ENCODE measurements at regions not wholly inside any gene's neighbourhood (a gene's known extent, or its start where the extent isn't known, plus 50 kb on each side); places are given as distances from the start of the nearest gene placed in this dataset.
"Not testable (repeated sequence)": the region's sequence is repeated elsewhere in the genome, so short reads cannot be mapped to it uniquely, and the experiment has no call there.

- in situ Hi-C loops (cut with HindIII; ENCODE audit: low pct_unique_long_range_greater_than_20kb, low sequenced_read_pairs) (no loop called here), intact Hi-C loops (cut with micrococcal nuclease; ENCODE audit: unreplicated experiment) (no loop called here)
- Histone ChIP-seq H3K27ac (ENCODE audit: low read length) (no peak overlapping the region), H3K36me3 (ENCODE audit: control insufficient read depth, insufficient read depth, low read length) (no peaks in the 10 kb centered on the region), H3K9me3 (ENCODE audit: control insufficient read depth, insufficient read depth, low read depth, low read length) (peaks cover 5% of the 10 kb centered on the region; the same call in 1 of the 2 replicates), H3K4me1 (ENCODE audit: control insufficient read depth, insufficient read depth, low read length) (no peaks in the 10 kb centered on the region), H3K4me3 (ENCODE audit: low read depth in 2 of 2, low read length in 2 of 2) (no peak overlapping the region), H3K27me3 (ENCODE audit: control insufficient read depth, insufficient read depth, low read length) (no peaks in the 10 kb centered on the region)
- DNase-seq (ENCODE audit: low read depth, low spot score) (no peak), ATAC-seq (no peak)
- ChIA-PET POLR2A (interaction anchor here (0.6 kb wide), 1 partner anchor 157 kb away, joined by 4 read pairs; no protein-coding TSS in a partner anchor), CTCF (no interaction called here)
- BruUV-seq (replicated peaks), result no TSS peak
- TF ChIP-seq TCF7L2 (IDR thresholded peaks at IDR 0.05; ENCODE audit: low read depth, low read length), result no peak
- no peak for TF ChIP-seq POLR2AphosphoS5 (IDR thresholded peaks at IDR 0.05; ENCODE audit: low read depth, low read length)
- no peak for TF ChIP-seq SIN3A (IDR thresholded peaks at IDR 0.05; ENCODE audit: borderline replicate concordance, insufficient read depth, low read depth, low read length)
- TF ChIP-seq CTCF (IDR thresholded peaks at IDR 0.05), result no peak
- no peak for TF ChIP-seq REST (IDR thresholded peaks at IDR 0.05; ENCODE audit: insufficient read depth in 1 of 2, low read depth in 2 of 2, low read length in 1 of 2)
Observed at GRCh38 chr1:199495432-199495831, 532.1 kb upstream of the NR5A2 start.

GRCh38 chr1:199498802-199499201 lies 528.7 kb upstream of the NR5A2 start:
- intact Hi-C loops (cut with micrococcal nuclease; ENCODE audit: unreplicated experiment); DNase-seq (ENCODE audit: low read depth, low spot score); H3K9me3 ChIP-seq (ENCODE audit: control insufficient read depth, insufficient read depth, low read depth, low read length); H3K4me1 ChIP-seq (ENCODE audit: control insufficient read depth, insufficient read depth, low read length); H3K27ac ChIP-seq (ENCODE audit: low read length); H3K36me3 ChIP-seq (ENCODE audit: control insufficient read depth, insufficient read depth, low read length); H3K4me3 ChIP-seq (ENCODE audit: low read depth in 2 of 2, low read length in 2 of 2); ATAC-seq; H3K27me3 ChIP-seq (ENCODE audit: control insufficient read depth, insufficient read depth, low read length); BruUV-seq (replicated peaks); in situ Hi-C loops (cut with HindIII; ENCODE audit: low pct_unique_long_range_greater_than_20kb, low sequenced_read_pairs); POLR2A ChIA-PET; CTCF ChIA-PET: not testable (repeated sequence)

GRCh38 chr1:199508072-199508471 lies 519.4 kb upstream of the NR5A2 start:
- DNase-seq (ENCODE audit: low read depth, low spot score), result no peak
- BruUV-seq (replicated peaks), result no TSS peak
- H3K9me3 ChIP-seq (ENCODE audit: control insufficient read depth, insufficient read depth, low read depth, low read length), result no peaks in the 10 kb centered on the region
- no peaks in the 10 kb centered on the region for H3K27me3 ChIP-seq (ENCODE audit: control insufficient read depth, insufficient read depth, low read length)
- no peak overlapping the region for H3K4me3 ChIP-seq (ENCODE audit: low read depth in 2 of 2, low read length in 2 of 2)
- no peaks in the 10 kb centered on the region for H3K4me1 ChIP-seq (ENCODE audit: control insufficient read depth, insufficient read depth, low read length)
- no peak for TF ChIP-seq SIN3A (IDR thresholded peaks at IDR 0.05; ENCODE audit: borderline replicate concordance, insufficient read depth, low read depth, low read length)
- no peak for TF ChIP-seq REST (IDR thresholded peaks at IDR 0.05; ENCODE audit: insufficient read depth in 1 of 2, low read depth in 2 of 2, low read length in 1 of 2)
- TF ChIP-seq TCF7L2 (IDR thresholded peaks at IDR 0.05; ENCODE audit: low read depth, low read length), result no peak
- no peak for TF ChIP-seq POLR2AphosphoS5 (IDR thresholded peaks at IDR 0.05; ENCODE audit: low read depth, low read length)
- TF ChIP-seq CTCF (IDR thresholded peaks at IDR 0.05), result no peak
- intact Hi-C loops (cut with micrococcal nuclease; ENCODE audit: unreplicated experiment), result no loop called here
- ATAC-seq, result no peak
- no peak overlapping the region for H3K27ac ChIP-seq (ENCODE audit: low read length)
- H3K36me3 ChIP-seq (ENCODE audit: control insufficient read depth, insufficient read depth, low read length), result no peaks in the 10 kb centered on the region
- in situ Hi-C loops (cut with HindIII; ENCODE audit: low pct_unique_long_range_greater_than_20kb, low sequenced_read_pairs), result no loop called here
- ChIA-PET POLR2A (interaction anchor here (0.6 kb wide), 1 partner anchor 196 kb away, joined by 4 read pairs; no protein-coding TSS in a partner anchor), CTCF (no interaction called here)
